ENCODE measurements at regions not wholly inside any gene's neighbourhood (a gene's known extent, or its start where the extent isn't known, plus 50 kb on each side); places are given as distances from the start of the nearest gene placed in this dataset.
"Not testable (repeated sequence)": the region's sequence is repeated elsewhere in the genome, so short reads cannot be mapped to it uniquely, and the experiment has no call there.

DNA sequence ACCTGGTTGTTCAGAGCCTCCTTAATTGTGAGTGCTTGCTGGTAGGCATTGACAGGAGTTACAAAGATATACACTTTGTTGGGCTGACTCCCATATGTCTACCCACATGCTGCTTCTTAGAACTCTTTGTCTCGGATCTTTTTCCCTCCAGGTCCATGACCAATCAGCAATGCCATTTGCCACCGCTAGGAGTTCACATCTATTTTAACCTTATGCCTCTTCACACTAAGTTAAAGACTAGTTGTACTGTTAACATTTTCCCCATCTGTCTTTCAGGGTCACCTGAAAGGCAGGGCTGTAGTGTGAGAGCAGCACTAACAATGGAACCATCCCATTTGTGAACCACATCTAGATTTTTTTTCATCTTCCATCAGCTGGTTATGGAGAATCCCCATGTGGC is 226.7 kb upstream of the NPY start:
- no peak for ATAC-seq

DNA sequence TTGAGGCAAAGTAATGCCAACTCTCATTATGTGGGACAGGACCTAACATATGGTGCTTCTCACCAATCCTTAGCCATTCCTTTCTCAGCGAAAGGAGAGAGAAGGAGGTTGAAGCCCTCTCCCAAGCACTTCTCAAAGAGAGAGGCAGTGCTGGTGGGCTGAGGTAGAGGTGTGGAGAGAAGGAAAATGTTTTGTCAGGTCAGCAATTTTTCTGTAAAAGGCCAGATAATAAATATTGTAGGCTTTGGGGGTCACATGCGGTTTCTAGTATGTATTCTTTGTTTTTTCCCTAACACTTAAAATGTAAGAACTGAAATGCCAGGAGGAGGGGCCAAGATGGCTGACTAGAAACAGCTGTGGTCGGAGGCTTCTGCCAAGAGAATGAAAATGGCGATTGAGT is 225.0 kb upstream of the NPY start:
- no peak for ATAC-seq

- ATAC-seq: no peak
Observed at GRCh38 chr7:24059775-24060174, 224.2 kb upstream of the NPY start.

GRCh38 chr7:24063721-24064120 is 220.3 kb upstream of the NPY start:
- ATAC-seq: no peak

GRCh38 chr7:24069751-24070150 is 214.2 kb upstream of the NPY start:
- ATAC-seq: no peak

DNA sequence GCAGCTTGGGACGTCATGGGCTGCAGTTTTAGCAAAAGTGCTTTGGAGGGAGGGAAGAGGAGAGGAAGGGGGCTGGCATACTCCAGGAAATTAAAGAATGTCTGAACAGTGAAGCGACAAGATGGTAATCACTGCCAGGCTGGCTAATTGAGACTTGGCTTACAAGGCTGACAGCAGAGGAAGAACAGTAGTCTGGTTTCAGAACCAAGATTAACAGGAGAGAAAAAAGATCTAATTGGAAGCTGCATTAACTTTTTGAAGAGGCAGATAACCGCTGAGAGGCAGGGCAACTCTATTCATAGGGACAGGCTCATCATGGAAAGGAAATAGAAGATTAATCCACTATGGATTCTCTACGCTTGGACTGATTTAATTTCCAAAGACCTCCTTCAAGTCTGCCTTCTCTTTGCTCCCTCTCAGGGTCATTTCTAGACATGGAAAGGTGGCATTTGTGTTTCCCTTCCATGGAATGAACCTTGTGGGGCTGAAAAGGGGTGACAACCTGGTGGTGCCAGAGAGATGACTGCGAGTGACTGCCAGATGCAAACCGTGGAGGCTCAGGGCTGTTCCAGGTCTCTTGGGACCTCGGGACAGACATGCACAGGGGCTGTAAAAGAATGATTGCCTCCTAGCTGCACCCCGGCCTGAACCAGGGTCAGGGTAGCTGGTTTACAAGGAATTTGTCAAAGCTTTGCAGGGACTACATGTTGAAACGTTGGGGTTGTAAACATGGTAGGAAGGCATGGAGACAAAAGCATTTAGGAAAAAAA is 210.2 kb upstream of the NPY start:
- no peak for ATAC-seq

DNA sequence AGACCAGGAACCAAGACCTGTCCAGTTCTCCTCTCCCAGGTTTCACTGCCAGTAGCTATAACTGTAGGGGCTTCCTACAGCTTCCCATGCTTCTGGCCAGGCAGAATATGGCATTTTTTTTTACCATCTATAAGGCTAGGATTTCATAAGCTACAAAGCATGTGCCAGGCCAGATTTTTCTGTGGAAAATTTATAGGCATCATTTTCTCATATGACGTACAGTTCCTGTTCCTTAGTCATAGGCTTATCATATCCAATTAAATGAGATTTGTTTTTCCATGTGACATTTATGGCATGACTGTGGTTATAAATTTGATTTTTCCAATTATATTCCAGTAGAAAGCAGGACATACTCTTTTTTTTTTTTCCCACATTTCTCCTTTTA is 208.6 kb upstream of the NPY start:
- no peak for ATAC-seq

DNA sequence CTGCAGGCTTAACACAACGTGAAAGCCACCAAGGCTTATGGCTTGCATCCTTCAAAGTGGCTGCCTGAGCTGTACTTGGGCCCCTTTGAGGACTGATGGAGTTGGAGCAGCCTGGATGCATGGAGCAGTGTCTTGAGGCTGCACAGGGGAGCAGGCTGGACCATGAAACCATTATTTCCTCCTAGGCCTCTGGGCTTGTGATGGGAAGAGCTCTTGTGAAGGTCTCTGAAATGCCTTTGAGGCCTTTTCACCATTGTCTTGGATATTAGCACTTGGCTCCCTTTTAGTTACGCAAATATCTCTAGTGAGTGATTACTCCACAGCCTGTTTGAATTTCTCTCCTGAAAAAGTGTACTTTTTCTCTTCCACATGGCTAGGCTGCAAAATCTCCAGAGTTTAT is 201.2 kb upstream of the NPY start:
- ATAC-seq: no peak

DNA sequence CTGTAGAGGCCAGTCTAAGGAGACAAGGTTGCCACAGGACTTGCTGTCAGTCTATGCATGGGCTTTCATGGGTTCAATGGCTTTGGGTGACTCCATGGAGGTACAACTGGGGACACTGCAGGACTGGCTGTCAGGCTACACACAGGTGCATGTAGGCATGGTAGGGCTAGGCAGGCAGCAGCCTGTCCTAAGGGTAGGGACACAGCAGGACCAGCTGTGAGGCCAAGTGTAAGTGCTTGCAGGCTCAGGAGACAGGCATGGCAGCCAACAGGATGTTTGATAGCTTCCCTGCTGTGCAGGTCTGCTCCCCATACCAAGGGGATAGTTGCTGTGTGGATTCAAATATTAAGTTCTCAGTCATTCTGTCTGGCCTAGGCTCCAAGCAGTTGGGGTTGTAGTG is 181.0 kb upstream of the NPY start:
- ATAC-seq: no peak

DNA sequence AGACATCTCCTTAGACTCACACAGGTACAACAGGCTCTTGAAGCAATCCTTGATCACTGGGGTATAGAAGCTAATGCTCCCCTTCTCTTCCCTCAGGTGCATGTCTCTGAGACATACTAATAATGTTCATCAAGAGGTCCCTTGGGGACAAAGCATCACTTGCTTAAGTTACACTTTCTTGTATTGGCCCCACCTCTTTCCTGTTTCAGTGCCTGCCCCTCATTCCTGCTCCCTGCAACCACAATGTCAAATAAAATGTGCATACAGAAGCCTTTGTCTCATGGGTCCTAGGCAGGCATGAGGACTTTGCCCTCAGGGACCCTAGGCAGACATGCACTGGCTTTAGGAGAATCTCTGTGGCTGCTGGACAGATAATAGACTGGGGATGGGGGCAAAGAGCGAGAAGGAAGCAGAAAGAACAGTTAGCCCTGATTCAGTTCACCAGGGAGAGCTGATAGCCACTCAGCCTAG is 175.0 kb upstream of the NPY start:
- no peak for ATAC-seq

DNA sequence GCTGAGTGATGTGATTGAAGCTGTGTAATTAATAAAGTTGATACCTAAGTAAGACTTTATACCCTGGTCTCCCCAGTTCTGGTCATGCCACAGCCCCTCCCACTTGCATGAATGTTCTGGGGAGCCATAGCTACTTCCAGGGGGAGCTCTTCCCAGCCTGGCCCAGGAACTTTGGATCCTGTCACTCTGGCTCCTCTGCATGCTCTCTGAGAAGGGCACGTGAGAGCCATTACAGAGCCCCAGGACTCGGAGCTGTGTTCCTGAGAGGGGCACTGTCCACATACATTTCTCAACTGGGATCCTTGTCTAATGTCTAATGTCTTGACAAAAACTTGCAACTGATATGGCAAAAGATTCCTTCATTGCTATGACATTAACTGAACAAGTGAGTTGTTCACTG is 173.9 kb upstream of the NPY start:
- ATAC-seq: no peak

- no peak for ATAC-seq
Observed at GRCh38 chr7:24113506-24113905, 170.5 kb upstream of the NPY start.

GRCh38 chr7:24115661-24116060 is 168.3 kb upstream of the NPY start:
- no peak for ATAC-seq

- not testable (repeated sequence) for ATAC-seq
Observed at GRCh38 chr7:24117903-24118499, 166.0 kb upstream of the NPY start.

DNA sequence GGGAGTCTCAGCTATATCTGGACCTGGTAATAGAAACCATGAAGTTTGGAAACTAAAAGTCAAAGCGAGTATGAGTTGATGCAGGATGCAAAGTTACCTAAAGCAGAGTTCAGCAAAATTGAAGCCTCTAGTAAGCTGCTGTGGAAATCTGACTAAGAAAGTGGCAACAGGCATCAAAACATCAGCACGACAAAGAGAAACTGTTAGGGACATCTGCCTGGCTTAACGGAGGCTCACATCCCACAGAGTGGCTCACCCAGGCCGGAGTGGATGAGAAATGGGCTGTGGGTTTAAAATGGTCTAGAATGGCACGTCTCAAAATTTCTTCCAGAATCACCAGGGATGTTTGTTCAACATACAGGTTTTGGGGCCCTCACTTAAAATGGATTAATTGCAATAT is 164.1 kb upstream of the NPY start:
- no peak for ATAC-seq

DNA sequence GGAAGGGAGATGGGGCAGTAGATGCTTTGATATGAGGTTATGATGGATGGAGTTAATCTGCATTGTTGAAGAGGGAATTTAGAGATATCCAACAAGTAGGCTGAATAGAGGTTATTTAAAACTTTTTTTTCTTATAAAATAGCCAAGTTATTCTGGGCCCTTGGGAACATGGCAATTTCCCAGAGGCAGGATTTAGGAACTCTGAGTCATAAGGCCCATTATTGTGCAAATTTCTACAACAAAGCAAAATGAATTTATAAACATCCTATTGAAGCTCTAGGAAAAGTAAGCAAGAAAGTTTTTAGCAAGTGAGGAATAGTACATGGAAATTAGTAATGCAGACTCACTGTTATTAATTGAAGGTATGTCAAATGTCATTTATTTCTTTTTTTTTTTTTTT is 160.9 kb upstream of the NPY start:
- no peak for ATAC-seq

DNA sequence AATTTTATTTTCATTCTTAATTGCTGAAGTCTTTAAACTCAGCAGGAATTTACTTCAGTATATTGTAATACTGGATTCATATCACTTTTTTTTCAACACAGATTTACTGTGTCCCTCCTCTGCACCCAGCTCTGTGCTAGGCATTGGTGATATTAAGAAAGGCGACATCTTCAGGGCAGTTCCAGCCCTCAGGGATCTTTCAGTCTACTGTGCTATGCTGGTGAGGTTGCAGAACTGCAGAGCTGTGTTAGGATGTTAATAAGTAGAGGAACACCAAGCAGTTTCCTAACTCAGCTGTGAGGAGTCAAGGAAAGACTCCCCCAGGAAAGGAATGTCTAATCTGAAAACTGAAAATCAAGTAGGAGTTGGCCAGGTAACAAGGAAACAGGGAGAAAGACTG is 158.2 kb upstream of the NPY start:
- ATAC-seq: no peak

GRCh38 chr7:24127930-24128329 is 156.1 kb upstream of the NPY start:
- ATAC-seq: no peak

DNA sequence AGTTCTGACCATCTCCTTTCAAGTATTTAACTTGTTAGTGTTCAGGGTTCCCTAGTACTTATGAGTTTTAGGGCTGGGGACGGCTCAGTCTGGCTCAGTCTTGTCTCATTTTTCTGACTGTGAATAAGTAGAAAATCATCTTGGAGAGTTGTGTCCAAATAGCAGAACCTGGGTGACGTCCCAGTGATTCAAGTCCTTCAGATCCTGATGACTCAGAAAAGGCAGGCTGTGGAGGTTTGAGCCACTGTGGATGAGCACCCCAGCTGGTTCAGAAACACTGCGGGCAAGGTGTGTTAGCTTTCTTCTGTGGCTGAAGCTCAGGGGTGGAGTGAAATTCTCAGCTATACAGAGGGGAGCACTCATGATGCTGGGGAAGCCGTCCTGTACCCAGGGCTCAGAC is 154.4 kb upstream of the NPY start:
- ATAC-seq: no peak

GRCh38 chr7:24130631-24131030 is 153.4 kb upstream of the NPY start:
- no peak for ATAC-seq

DNA sequence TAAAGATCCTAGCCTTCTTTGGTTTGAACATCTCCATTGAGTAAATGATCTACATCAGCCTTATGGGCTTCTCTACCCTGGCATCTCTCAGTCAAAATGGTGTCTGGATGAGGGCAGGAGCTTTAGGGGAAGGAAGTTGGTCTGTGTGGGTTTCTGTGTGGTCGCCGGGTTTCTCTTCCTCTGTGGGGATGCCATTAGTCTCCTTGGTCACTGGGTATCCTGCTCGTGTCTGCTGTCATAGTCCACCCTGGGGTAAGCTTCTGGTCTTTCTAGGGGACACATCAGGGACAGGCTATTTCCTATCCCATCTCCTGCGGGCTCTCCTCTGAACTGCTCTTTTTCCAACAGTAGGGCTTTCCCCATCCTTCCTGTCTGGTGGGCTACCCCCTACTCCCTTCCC is 150.3 kb upstream of the NPY start:
- ATAC-seq: no peak

- no peak for ATAC-seq
Observed at GRCh38 chr7:24134535-24134934, 149.5 kb upstream of the NPY start.

- ATAC-seq: no peak
Observed at GRCh38 chr7:24135003-24135817, 148.8 kb upstream of the NPY start.

- ATAC-seq: no peak
Observed at GRCh38 chr7:24137338-24137737, 146.7 kb upstream of the NPY start.

Data from activated CD4-positive, CD25-positive, alpha-beta regulatory T cell treated with anti-CD3 and anti-CD28 coated beads, Interleukin-2, amount 50 U/mL, for 24 hours (primary cell).